SK-N-SH (cell line): ENCODE measurements at regions not wholly inside any gene's neighbourhood (a gene's known extent, or its start where the extent isn't known, plus 50 kb on each side); places are given as distances from the start of the nearest gene placed in this dataset.
"Not testable (repeated sequence)": the region's sequence is repeated elsewhere in the genome, so short reads cannot be mapped to it uniquely, and the experiment has no call there.

Experiments used
- CHD2 ChIP-seq: fragments of 150-350 bp; IDR thresholded peaks from 2 replicates; pipeline ENCODE4 v1.6.1; 2018; ENCODE audit warnings: low read length; ENCODE audit not compliant: partially characterized antibody
- EZH2phosphoT487 ChIP-seq: fragments of 200-600 bp; sonication (generic); IDR thresholded peaks from 2 replicates; pipeline ENCODE4 v1.6.1; 2017; ENCODE audit warnings: low read depth, mixed run types, mild to moderate bottlenecking, antibody characterized with exemption, moderate library complexity, borderline replicate concordance
- FOSL2 ChIP-seq: IDR thresholded peaks from 2 replicates; pipeline ENCODE4 v1.4.0; 2012; ENCODE audit warnings: low read depth, mild to moderate bottlenecking, moderate library complexity, borderline replicate concordance
- MAX ChIP-seq: IDR thresholded peaks from 2 replicates; pipeline ENCODE4 v1.4.0; 2012; ENCODE audit warnings: low read depth
- NRF1 ChIP-seq: IDR thresholded peaks from 2 replicates; pipeline ENCODE4 v1.6.1; 2012; ENCODE audit warnings: low read depth, mild to moderate bottlenecking, low read length
- RCOR1 ChIP-seq: fragments of 150-350 bp; IDR thresholded peaks from 2 replicates; pipeline ENCODE4 v1.6.1; 2017; ENCODE audit warnings: antibody characterized with exemption, low read length
- TEAD4 ChIP-seq: IDR thresholded peaks from 2 replicates; pipeline ENCODE4 v1.4.0; 2012; ENCODE audit warnings: mild to moderate bottlenecking, borderline replicate concordance; ENCODE audit not compliant: insufficient read depth
- USF2 ChIP-seq: fragments of 150-350 bp; IDR thresholded peaks from 2 replicates; pipeline ENCODE4 v1.6.1; 2017; ENCODE audit warnings: antibody characterized with exemption, low read length, low read depth, borderline replicate concordance
- TF ChIP-seq, protein P1 (sequence below): IDR thresholded peaks from 2 replicates; pipeline ENCODE4 v1.6.1; 2012; ENCODE audit warnings: mild to moderate bottlenecking, low read depth, low read length, moderate library complexity
- TF ChIP-seq, protein P2 (sequence below): fragments of 200-600 bp; sonication (generic); IDR thresholded peaks from 2 replicates; pipeline ENCODE4 v1.6.1; 2017; ENCODE audit warnings: antibody characterized with exemption, mild to moderate bottlenecking, moderate library complexity

DNA sequence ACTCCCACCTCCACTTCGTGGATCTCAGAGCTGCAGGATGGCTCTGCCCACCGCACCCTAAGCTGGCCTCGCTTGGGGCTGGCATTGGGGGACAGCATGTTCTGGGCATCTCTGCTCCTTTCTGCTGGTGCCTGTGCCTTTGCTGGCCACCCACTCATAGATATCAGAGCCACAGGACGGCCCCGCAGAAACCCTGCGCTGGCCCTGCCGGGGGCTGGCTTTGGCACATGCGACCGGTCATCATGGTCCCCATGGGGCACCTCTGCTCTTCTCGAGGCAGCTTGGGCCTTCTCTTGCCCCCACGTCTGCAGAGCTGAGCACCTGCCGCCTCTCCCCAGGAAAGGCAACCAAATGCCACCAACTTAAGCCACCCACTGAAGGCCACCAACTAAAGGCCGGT lies 895.7 kb upstream of the DEFB115 start:
- not testable (repeated sequence) for TF ChIP-seq CHD2, EZH2phosphoT487, TEAD4, FOSL2, MAX, NRF1, RCOR1, USF2
- TF ChIP-seq, protein P1, sequence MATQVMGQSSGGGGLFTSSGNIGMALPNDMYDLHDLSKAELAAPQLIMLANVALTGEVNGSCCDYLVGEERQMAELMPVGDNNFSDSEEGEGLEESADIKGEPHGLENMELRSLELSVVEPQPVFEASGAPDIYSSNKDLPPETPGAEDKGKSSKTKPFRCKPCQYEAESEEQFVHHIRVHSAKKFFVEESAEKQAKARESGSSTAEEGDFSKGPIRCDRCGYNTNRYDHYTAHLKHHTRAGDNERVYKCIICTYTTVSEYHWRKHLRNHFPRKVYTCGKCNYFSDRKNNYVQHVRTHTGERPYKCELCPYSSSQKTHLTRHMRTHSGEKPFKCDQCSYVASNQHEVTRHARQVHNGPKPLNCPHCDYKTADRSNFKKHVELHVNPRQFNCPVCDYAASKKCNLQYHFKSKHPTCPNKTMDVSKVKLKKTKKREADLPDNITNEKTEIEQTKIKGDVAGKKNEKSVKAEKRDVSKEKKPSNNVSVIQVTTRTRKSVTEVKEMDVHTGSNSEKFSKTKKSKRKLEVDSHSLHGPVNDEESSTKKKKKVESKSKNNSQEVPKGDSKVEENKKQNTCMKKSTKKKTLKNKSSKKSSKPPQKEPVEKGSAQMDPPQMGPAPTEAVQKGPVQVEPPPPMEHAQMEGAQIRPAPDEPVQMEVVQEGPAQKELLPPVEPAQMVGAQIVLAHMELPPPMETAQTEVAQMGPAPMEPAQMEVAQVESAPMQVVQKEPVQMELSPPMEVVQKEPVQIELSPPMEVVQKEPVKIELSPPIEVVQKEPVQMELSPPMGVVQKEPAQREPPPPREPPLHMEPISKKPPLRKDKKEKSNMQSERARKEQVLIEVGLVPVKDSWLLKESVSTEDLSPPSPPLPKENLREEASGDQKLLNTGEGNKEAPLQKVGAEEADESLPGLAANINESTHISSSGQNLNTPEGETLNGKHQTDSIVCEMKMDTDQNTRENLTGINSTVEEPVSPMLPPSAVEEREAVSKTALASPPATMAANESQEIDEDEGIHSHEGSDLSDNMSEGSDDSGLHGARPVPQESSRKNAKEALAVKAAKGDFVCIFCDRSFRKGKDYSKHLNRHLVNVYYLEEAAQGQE, result not testable (repeated sequence)
- TF ChIP-seq, protein P2, sequence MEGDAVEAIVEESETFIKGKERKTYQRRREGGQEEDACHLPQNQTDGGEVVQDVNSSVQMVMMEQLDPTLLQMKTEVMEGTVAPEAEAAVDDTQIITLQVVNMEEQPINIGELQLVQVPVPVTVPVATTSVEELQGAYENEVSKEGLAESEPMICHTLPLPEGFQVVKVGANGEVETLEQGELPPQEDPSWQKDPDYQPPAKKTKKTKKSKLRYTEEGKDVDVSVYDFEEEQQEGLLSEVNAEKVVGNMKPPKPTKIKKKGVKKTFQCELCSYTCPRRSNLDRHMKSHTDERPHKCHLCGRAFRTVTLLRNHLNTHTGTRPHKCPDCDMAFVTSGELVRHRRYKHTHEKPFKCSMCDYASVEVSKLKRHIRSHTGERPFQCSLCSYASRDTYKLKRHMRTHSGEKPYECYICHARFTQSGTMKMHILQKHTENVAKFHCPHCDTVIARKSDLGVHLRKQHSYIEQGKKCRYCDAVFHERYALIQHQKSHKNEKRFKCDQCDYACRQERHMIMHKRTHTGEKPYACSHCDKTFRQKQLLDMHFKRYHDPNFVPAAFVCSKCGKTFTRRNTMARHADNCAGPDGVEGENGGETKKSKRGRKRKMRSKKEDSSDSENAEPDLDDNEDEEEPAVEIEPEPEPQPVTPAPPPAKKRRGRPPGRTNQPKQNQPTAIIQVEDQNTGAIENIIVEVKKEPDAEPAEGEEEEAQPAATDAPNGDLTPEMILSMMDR, result not testable (repeated sequence)
